ENCODE measurements at regions not wholly inside any gene's neighbourhood (a gene's known extent, or its start where the extent isn't known, plus 50 kb on each side); places are given as distances from the start of the nearest gene placed in this dataset.

GRCh38 chr12:59084511-59085375 lies 164.4 kb upstream of the LRIG3 start:
- no peak for DNase-seq (ENCODE audit: low read depth)
- in situ Hi-C loops (cut with HindIII; ENCODE audit: low pct_unique_long_range_greater_than_20kb, low sequenced_read_pairs) = no loop called here

GRCh38 chr12:59082952-59083351 lies 162.6 kb upstream of the LRIG3 start:
- in situ Hi-C loops (cut with HindIII; ENCODE audit: low pct_unique_long_range_greater_than_20kb, low sequenced_read_pairs) = no loop called here
- no peak for DNase-seq (ENCODE audit: low read depth)

- DNase-seq (ENCODE audit: low read depth) = no peak
- in situ Hi-C loops (cut with HindIII; ENCODE audit: low pct_unique_long_range_greater_than_20kb, low sequenced_read_pairs) = no loop called here
These were observed 159.8 kb upstream of the LRIG3 start for GRCh38 chr12:59080101-59080500.

GRCh38 chr12:59079472-59079871 lies 159.2 kb upstream of the LRIG3 start:
- in situ Hi-C loops (cut with HindIII; ENCODE audit: low pct_unique_long_range_greater_than_20kb, low sequenced_read_pairs) = no loop called here

GRCh38 chr12:59079002-59079401 lies 158.7 kb upstream of the LRIG3 start:
- in situ Hi-C loops (cut with HindIII; ENCODE audit: low pct_unique_long_range_greater_than_20kb, low sequenced_read_pairs) = no loop called here
- no peak for DNase-seq (ENCODE audit: low read depth)

More at GRCh38 chr12:59079472-59079871, 159.2 kb upstream of the LRIG3 start:
- DNase-seq (ENCODE audit: low read depth) = no peak

- in situ Hi-C loops (cut with HindIII; ENCODE audit: low pct_unique_long_range_greater_than_20kb, low sequenced_read_pairs) = no loop called here
These were observed 157.5 kb upstream of the LRIG3 start for GRCh38 chr12:59077575-59078426.

GRCh38 chr12:59077153-59077552 lies 156.8 kb upstream of the LRIG3 start:
- no peak for DNase-seq (ENCODE audit: low read depth)
- in situ Hi-C loops (cut with HindIII; ENCODE audit: low pct_unique_long_range_greater_than_20kb, low sequenced_read_pairs) = no loop called here

More at GRCh38 chr12:59077575-59078426, 157.5 kb upstream of the LRIG3 start:
- no peak for DNase-seq (ENCODE audit: low read depth)

- DNase-seq (ENCODE audit: low read depth) = no peak
- in situ Hi-C loops (cut with HindIII; ENCODE audit: low pct_unique_long_range_greater_than_20kb, low sequenced_read_pairs) = no loop called here
These were observed 156.3 kb upstream of the LRIG3 start for GRCh38 chr12:59076622-59077021.

GRCh38 chr12:59075968-59076490 lies 155.7 kb upstream of the LRIG3 start:
- in situ Hi-C loops (cut with HindIII; ENCODE audit: low pct_unique_long_range_greater_than_20kb, low sequenced_read_pairs) = no loop called here
- DNase-seq (ENCODE audit: low read depth) = no peak

- DNase-seq (ENCODE audit: low read depth) = no peak
- in situ Hi-C loops (cut with HindIII; ENCODE audit: low pct_unique_long_range_greater_than_20kb, low sequenced_read_pairs) = no loop called here
These were observed 154.8 kb upstream of the LRIG3 start for GRCh38 chr12:59075141-59075540.

- DNase-seq (ENCODE audit: low read depth) = peak; percentile 22
- in situ Hi-C loops (cut with HindIII; ENCODE audit: low pct_unique_long_range_greater_than_20kb, low sequenced_read_pairs) = no loop called here
These were observed 150.1 kb upstream of the LRIG3 start for GRCh38 chr12:59070322-59070933.

GRCh38 chr12:59069516-59069915 lies 149.2 kb upstream of the LRIG3 start:
- in situ Hi-C loops (cut with HindIII; ENCODE audit: low pct_unique_long_range_greater_than_20kb, low sequenced_read_pairs) = no loop called here
- no peak for DNase-seq (ENCODE audit: low read depth)

- in situ Hi-C loops (cut with HindIII; ENCODE audit: low pct_unique_long_range_greater_than_20kb, low sequenced_read_pairs) = no loop called here
These were observed 148.1 kb upstream of the LRIG3 start for GRCh38 chr12:59068436-59068835.

GRCh38 chr12:59067083-59067482 lies 146.8 kb upstream of the LRIG3 start:
- peak; percentile 75 for DNase-seq (ENCODE audit: low read depth)
- in situ Hi-C loops (cut with HindIII; ENCODE audit: low pct_unique_long_range_greater_than_20kb, low sequenced_read_pairs) = no loop called here

More at GRCh38 chr12:59068436-59068835, 148.1 kb upstream of the LRIG3 start:
- DNase-seq (ENCODE audit: low read depth) = no peak

- in situ Hi-C loops (cut with HindIII; ENCODE audit: low pct_unique_long_range_greater_than_20kb, low sequenced_read_pairs) = no loop called here
- no peak for DNase-seq (ENCODE audit: low read depth)
These were observed 146.1 kb upstream of the LRIG3 start for GRCh38 chr12:59066445-59066844.

GRCh38 chr12:59059088-59059935 lies 139.0 kb upstream of the LRIG3 start:
- DNase-seq (ENCODE audit: low read depth) = no peak
- in situ Hi-C loops (cut with HindIII; ENCODE audit: low pct_unique_long_range_greater_than_20kb, low sequenced_read_pairs) = no loop called here

GRCh38 chr12:59056966-59057365 lies 136.7 kb upstream of the LRIG3 start:
- DNase-seq (ENCODE audit: low read depth) = no peak
- in situ Hi-C loops (cut with HindIII; ENCODE audit: low pct_unique_long_range_greater_than_20kb, low sequenced_read_pairs) = no loop called here

Measured in Caki2 (cell line).